SK-N-MC (cell line): ENCODE measurements at regions not wholly inside any gene's neighbourhood (a gene's known extent, or its start where the extent isn't known, plus 50 kb on each side); places are given as distances from the start of the nearest gene placed in this dataset.

Experiments
- DNase-seq: peaks from one replicate; pipeline ENCODE4 v3.0.0-alpha.2; 2011; ENCODE audit warnings: low read depth, low spot score
- H3K27ac ChIP-seq: fragments of 200-600 bp; sonication (generic); 2 replicates; pipeline ENCODE4 v1.5.1; 2016; ENCODE audit warnings: mixed run types
- H3K36me3 ChIP-seq: fragments of 200-600 bp; sonication (generic); 2 replicates; pipeline ENCODE4 v1.6.1; 2017; ENCODE audit warnings: antibody characterized with exemption, low read length, mixed read lengths; ENCODE audit not compliant: insufficient read depth
- H3K4me3 ChIP-seq: fragments of 200-600 bp; sonication (generic); 2 replicates; pipeline ENCODE4 v1.5.1; 2016
- H3K9ac ChIP-seq: fragments of 200-600 bp; sonication (generic); 2 replicates; pipeline ENCODE4 v1.8.0; 2017; ENCODE audit warnings: mixed run types, mixed read lengths; ENCODE audit not compliant: insufficient read length
- H3K9me3 ChIP-seq: fragments of 200-600 bp; sonication (generic); 2 replicates; pipeline ENCODE4 v1.6.1; 2017; ENCODE audit warnings: low read depth, mild to moderate bottlenecking, antibody characterized with exemption, low read length, moderate library complexity, mixed read lengths
- EZH2 ChIP-seq: fragments of 200-600 bp; sonication (generic); IDR thresholded peaks from one replicate; pipeline ENCODE4 v1.6.1; 2017; ENCODE audit warnings: antibody characterized with exemption
- FOXP2 ChIP-seq: optimal IDR thresholded peaks from 2 replicates; pipeline ENCODE3; 2011; ENCODE audit warnings: mild to moderate bottlenecking, moderate library complexity; ENCODE audit not compliant: insufficient read depth; ENCODE audit errors: extremely low read length, control extremely low read depth
- POLR2AphosphoS5 ChIP-seq: IDR thresholded peaks from 2 replicates; pipeline ENCODE4 v1.6.1; 2012; ENCODE audit warnings: mild to moderate bottlenecking, low read depth, low read length, borderline replicate concordance

DNA sequence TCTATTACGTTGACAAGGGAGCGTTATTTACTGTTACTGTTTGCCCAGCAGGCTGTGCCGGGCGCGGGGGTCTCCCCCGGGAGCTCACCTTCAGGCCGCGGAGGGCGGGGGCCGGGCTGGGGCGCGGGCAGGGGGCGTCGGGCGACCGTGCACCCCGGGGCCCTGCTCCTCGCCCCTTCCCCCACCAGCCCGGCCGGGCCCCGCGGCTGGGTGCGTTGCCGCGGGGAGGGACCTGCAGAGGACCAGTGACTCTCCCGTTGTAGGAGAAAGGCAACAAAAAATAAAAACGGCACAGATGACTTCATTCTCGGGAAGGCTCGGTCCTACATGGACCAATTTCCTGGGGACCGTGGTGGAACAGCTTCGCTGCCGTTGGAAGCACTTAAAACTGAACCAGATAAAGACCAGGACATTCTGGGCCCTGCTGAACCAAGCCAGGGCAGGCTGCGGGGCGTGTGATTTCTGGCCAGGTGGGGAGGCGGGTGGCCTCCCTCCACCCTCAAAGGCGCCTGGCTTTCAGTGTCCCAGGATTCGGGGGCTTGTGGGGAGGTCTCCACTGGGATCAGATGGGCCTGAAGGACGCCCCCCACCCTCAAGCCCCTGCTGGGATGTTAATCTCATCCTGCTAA is 57.4 kb downstream of the IGLL1 start:
- H3K36me3 ChIP-seq: no peaks in the 10 kb centered on the region
- DNase-seq: no peak
- peak overlapping the region; percentile 56 for H3K9ac ChIP-seq
- peak overlapping the region; percentile 98 for H3K27ac ChIP-seq
- peak overlapping the region; percentile 25; the same call in 1 of the 2 replicates for H3K4me3 ChIP-seq
- TF ChIP-seq FOXP2 (no peak), POLR2AphosphoS5 (0 out of 2 replicates have a peak, but pooled peaks have one; percentile 23), EZH2 (no peak)
- H3K9me3 ChIP-seq: no peaks in the 10 kb centered on the region

DNA sequence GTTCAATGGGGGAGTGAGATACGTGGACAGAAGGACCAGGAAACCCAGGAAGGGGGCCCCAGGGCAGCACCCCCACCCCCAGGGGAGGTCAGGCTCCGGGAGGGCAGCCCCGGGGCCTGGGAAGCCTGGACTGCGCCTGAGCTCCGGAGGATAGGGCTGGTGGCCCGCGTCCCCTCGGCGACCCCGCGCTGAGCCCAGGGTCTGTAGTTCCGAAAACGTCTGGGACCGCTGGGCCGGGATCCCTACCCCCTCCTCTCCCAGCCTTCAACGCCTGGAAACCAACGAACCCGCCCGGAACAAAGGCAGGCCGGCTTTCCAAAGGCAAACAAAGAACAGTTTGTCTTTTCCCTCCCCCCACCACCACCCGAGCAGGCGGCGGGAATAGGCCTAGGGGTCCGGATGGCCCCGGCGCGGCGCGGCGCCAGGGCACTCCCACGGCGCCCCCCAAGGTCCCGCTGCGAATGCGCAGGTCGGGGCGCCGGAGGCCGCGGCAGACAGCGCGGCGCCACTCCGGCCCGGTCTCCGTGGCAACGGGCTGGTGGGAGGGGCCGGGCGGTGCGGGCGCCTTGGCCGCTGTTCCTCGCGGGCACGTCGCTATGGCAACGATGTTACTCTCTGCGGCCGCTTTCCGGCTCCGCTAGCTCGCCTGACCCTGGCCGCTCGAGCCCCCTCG is 58.5 kb downstream of the IGLL1 start:
- Histone ChIP-seq H3K36me3 (no peaks in the 10 kb centered on the region), H3K27ac (peak overlapping the region; percentile 98), H3K4me3 (peak overlapping the region; percentile 71), H3K9me3 (no peaks in the 10 kb centered on the region), H3K9ac (peak overlapping the region; percentile 90)
- TF ChIP-seq POLR2AphosphoS5 (no peak; the same call in 1 of the 2 replicates), FOXP2 (no peak), EZH2 (no peak)
- DNase-seq: no peak

DNA sequence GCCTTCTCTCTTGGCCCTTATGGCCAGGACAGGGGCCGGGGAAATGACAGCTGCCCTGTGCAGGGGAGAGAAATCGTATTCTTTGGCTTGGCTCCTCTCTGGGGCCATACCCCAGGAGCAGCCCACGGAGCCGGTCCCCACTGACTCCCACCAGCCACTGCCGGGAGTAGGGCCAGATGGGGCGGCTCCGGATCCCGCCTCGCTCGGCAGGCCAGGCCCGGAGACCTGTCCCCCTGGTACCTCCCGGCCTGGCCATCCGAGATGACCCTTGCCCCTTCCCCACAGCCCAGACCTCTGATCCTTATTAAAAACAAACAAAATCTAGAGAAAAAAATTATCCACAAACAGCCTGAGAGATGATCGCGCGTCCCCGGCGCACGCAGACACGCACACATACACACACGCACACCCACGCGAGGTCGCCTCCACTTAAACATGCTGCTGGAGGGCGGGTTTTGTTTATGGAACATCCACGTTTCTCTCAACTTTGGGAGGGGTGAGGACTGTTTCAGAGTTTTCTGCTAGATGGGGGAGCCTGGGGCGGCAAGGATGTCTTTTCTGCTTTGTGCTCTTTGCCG is 59.1 kb downstream of the IGLL1 start:
- DNase-seq: no peak
- Histone ChIP-seq H3K36me3 (no peaks in the 10 kb centered on the region), H3K9ac (peak overlapping the region; percentile 90), H3K27ac (peak overlapping the region; percentile 98), H3K4me3 (peak overlapping the region; percentile 71), H3K9me3 (no peaks in the 10 kb centered on the region)
- no peak for TF ChIP-seq FOXP2
- TF ChIP-seq POLR2AphosphoS5: peak; percentile 0; the same call in 1 of the 2 replicates
- TF ChIP-seq EZH2: no peak

DNA sequence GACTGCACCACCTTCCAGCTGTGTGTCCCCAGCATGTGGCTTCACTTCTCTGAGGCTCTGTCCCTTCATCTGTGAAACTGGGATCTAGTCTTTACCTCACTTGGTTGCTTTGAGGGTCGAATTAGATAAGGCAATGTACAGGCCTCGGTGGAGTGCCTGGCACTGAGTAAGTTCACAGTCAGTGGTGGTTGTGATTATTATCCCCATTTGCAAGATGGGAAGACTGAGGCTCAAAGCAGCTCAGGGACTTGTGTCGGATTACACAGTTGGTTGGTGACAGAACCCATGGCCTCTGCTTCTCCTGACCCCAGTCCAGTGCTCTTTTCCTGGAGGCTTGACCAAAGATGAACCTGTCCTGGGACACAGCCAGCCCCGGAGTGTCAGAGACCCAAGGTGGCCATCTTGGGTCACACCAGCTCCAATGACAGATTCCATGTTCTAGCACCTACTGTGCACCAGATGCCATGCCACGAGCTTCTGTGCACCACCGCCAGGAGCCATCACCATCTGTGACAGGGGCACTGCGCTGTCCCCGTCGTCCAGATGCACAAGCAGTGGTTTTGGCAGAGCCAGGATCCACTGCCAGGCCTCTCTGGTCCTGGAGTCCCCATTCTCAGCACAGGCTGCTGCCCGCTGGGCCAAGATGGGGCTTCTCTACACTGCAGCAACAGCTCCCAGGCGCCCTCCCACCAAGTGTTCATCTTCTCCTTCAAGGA is 60.5 kb downstream of the IGLL1 start:
- H3K36me3 ChIP-seq: no peaks in the 10 kb centered on the region
- H3K9me3 ChIP-seq: no peaks in the 10 kb centered on the region
- peak overlapping the region; percentile 98 for H3K27ac ChIP-seq
- DNase-seq: no peak
- H3K9ac ChIP-seq: no peak overlapping the region
- TF ChIP-seq FOXP2 (no peak), POLR2AphosphoS5 (no peak), EZH2 (no peak)
- H3K4me3 ChIP-seq: no peak overlapping the region

DNA sequence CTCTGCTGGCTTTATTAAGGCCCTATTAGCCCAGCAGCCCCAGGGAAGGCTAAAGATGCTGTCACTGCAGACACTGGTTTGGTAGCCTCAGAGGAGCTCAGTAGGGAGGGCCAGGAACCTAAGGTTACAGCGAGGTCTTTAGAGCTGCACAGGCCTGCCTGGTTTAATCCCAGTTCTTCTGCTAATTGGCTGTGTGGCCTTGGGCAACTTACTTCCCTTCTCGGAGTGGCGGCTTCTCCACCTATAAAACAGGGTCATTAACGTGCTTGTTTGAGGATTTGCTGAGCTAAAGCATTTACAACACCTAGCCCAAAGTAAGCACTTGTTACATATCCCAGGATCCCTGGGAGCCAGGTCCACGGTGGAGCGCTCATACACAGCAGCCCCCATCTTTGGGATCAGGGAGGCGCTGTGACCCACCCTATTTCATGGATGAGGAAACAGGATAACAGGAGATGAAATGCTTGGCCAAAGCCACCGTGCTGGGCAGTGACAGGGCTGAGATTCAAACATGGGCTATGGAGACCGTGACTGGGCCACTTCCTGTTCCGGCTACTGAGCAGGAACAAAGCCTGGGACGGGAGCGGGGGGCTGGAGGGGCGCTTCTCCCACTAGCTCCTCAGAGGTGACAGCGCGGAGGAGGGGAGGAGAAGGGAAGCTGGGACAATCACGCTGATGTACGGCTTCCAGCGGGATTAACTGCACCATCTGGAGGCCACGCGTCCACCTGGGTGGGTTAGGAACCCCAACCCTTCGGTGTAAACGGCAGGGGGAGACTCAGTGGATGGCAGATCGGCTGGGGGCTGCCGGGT is 61.5 kb downstream of the IGLL1 start:
- H3K27ac ChIP-seq: peak overlapping the region; percentile 98
- H3K9ac ChIP-seq: peak overlapping the region; percentile 51
- no peaks in the 10 kb centered on the region for H3K36me3 ChIP-seq
- TF ChIP-seq POLR2AphosphoS5: no peak
- TF ChIP-seq FOXP2: no peak
- no peak for DNase-seq
- no peaks in the 10 kb centered on the region for H3K9me3 ChIP-seq
- no peak overlapping the region for H3K4me3 ChIP-seq

DNA sequence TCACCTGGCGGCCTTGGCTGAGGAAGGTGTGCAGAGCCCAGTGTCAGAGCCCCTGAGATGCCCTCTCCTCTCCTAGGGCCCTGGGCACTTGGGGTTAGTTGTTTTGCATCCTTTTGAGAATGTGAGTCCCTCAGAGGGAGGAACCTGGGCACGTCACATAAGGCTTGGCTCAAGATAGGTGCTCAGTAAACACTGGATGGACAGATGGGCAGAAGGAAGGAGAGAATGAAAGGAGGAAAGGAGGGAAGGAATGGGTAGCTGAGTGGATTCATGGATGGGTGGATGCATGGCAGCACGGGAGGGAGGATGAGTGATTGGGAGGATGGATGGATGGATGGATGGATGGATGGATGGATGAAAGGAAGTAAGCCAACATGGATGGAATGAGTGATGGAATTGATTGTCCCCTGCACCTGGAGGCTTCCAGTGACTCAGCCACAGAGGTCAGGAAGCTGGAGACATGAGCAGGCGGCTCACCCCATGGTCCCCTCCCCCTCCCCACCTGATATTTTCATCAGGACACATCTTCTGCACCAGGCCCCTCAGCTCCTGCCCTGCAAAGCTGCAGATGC is 62.2 kb downstream of the IGLL1 start:
- H3K9me3 ChIP-seq: no peaks in the 10 kb centered on the region
- no peak overlapping the region for H3K9ac ChIP-seq
- no peak for DNase-seq
- no peaks in the 10 kb centered on the region for H3K36me3 ChIP-seq
- no peak for TF ChIP-seq EZH2
- no peak overlapping the region for H3K4me3 ChIP-seq
- peak overlapping the region; percentile 98; the same call in 1 of the 2 replicates for H3K27ac ChIP-seq

DNA sequence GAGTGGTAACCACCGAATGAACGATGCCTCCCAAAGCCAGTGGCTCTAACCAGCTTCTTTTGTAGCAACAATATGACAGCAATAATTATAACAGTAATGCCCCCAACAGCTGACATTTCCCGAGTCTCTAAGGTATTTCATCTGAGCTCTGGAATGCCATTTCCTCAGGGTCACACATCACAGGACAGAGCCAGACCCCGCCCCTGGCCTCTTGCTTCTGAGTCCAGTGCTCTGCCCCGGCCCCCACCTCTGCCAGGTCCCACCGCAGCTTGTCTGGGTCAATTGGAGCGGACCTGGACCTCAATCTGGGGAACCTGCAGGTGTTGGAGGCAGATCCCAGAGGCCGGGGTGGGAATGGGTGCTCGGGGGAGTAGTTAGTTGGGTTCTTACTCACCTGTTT is 63.8 kb downstream of the IGLL1 start:
- H3K9ac ChIP-seq: no peak overlapping the region
- H3K27ac ChIP-seq: no peak overlapping the region
- TF ChIP-seq FOXP2 (no peak), POLR2AphosphoS5 (no peak), EZH2 (no peak)
- H3K9me3 ChIP-seq: no peaks in the 10 kb centered on the region
- no peak for DNase-seq
- H3K36me3 ChIP-seq: no peaks in the 10 kb centered on the region
- H3K4me3 ChIP-seq: no peak overlapping the region
